Omental fat pad (tissue), 3 donors: ENCODE measurements at regions not wholly inside any gene's neighbourhood (a gene's known extent, or its start where the extent isn't known, plus 50 kb on each side); places are given as distances from the start of the nearest gene placed in this dataset.

Source experiments
- ATAC-seq: fragments of 150-250 bp; one replicate; pipeline ENCODE4 v1.9.1; 2016; ENCODE audit warnings: mild to moderate bottlenecking, moderate library complexity; ENCODE audit not compliant: low FRiP score
- DNase-seq: peaks from one replicate; pipeline ENCODE4 v3.0.0-alpha.2; 2019; ENCODE audit warnings: low spot score
- CTCF ChIP-seq, 3 donors: fragments of 450-650 bp; IDR thresholded peaks; one replicate each; pipeline ENCODE4 v1.5.1; 2016 to 2017; ENCODE audit warnings: antibody characterized with exemption in 3 of 3, mild to moderate bottlenecking in 3 of 3, moderate library complexity in 2 of 3

GRCh38 chr10:108663587-108663986, 1259.7 kb downstream of the XPNPEP1 start:
- TF ChIP-seq CTCF (IDR thresholded peaks at IDR 0.05) = no peak
- ATAC-seq (no peak), DNase-seq (no peak)

DNA sequence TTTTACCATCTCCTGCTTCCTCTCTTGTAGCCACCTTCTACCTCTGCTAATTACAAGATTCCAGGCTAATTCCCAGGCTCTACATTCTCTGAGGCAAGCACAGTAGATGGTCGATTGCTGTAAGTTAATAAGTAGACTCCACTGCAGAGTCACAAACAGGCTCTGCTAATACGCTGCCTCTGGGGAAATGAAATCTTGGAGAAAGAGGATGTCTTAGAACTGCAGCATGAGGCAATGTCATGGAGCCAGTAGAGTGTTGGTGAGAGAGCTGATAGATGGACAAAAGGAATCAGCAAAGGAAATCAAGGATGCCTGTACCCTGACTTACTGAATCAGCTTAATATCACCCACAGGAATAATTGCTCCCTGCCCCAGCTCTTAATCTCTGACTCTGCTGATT, 1260.3 kb downstream of the XPNPEP1 start:
- ATAC-seq = no peak
- DNase-seq = no peak
- no peak for TF ChIP-seq CTCF (IDR thresholded peaks at IDR 0.05)

DNA sequence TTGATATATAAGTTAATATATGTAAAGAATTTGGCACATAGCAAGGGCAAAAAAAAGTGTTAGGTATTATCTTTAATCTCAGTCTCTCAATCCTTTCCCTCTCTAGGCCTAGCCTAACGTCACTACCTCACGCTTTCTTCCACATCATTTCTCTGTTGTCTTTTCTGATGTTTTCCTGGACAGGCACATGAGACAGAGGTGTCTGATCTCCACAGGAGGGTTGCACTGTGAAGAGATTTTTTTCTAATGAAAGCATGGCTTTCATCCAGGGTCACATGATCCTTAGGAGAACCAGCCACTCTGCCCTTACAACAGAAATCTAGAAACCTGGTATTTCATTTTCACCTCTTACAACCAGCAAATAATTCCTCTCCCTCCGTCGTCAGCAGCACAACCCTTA, 1268.3 kb downstream of the XPNPEP1 start:
- no peak for ATAC-seq

DNA sequence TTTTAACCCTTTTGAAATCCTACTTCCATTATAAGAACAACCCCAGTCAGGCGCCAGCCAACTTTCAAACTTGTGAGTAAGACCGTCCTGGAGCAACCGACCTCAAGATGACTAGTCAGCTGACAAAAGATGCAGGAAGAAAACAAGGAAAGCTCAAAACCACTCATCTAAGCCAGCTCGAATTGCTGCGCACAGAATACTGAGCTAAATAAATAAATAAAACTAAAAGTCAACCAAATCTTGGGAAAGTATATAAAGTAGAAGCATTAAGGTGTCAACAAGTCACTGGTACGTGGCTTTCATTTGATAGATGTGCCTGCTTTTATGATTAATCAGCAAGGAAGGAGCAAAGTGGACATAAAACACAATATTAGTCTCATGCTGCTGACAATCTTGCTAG, 1269.8 kb downstream of the XPNPEP1 start:
- ATAC-seq (no peak), DNase-seq (no peak)
- no peak for TF ChIP-seq CTCF (IDR thresholded peaks at IDR 0.05)

More for the DNA sequence above, 1268.3 kb downstream of the XPNPEP1 start:
- DNase-seq = no peak
- no peak for TF ChIP-seq CTCF (IDR thresholded peaks at IDR 0.05)

DNA sequence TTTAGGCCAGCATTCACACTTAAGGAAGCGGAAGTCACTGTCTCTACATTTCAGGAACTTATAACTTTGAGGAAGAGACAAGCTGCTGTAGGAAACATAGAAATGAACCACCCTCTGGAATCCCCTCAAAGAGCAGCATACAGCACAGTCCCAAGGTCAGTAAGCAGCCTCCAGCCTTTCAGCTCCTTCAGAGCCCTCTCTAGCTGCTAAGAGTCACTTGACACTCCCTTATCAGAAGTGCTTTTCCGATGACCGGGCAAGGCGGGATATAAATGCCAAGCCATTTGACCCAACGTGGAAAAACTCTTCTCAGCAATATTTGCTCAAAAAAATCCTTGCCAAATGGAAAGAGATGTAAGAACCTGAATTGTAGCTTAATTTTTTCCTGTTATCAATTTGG, 1284.3 kb downstream of the XPNPEP1 start:
- no peak for ATAC-seq

DNA sequence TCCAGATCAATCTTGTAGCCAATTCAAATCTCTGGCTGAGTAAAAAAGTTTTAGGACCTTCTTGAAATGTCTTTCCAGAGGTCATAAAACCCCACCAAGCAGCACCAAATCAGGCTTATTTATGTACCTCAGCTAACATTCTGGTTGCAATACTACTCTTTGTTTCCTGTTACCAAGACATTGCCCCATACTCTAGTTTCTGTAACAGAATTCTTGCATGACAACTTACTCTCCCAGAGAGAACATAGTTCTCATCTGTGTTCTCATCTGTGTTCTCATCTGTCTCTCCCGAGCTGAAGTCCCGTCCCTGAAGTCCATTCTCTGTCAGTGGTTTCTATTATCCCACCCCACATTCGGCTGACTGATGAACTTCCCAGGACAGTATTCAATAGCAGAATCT, 1285.1 kb downstream of the XPNPEP1 start:
- TF ChIP-seq CTCF (IDR thresholded peaks at IDR 0.05) = no peak
- DNase-seq = no peak
- ATAC-seq = no peak

More for the DNA sequence above, 1284.3 kb downstream of the XPNPEP1 start:
- no peak for TF ChIP-seq CTCF (IDR thresholded peaks at IDR 0.05)
- no peak for DNase-seq

DNA sequence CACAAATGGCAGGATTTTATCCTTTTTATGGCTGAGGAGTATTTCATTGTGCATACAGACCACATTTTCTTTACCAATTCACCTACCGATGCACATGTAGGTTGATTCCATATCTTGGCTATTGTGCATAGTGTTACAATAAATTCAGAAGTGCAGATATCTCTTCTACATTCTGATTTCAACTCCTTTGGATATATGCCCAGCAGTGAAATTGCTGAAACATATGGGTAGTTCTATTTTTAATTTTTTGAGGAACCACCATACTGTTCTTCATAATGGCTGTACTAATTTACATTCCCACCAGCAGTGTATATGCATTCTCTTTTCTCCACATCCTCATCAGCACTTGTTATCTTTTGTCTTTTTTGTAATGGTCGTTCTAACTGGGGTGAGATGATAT, 1290.3 kb downstream of the XPNPEP1 start:
- ATAC-seq = no peak
- no peak for DNase-seq
- no peak for TF ChIP-seq CTCF (IDR thresholded peaks at IDR 0.05)
